OCI-LY7 (cell line): ENCODE measurements at regions not wholly inside any gene's neighbourhood (a gene's known extent, or its start where the extent isn't known, plus 50 kb on each side); places are given as distances from the start of the nearest gene placed in this dataset.

ENCODE experiments used
- EZH2phosphoT487 ChIP-seq: fragments of 200-600 bp; sonication (generic); IDR thresholded peaks from 2 replicates; pipeline ENCODE4 v1.6.1; 2018; ENCODE audit warnings: low read depth, borderline replicate concordance, mild to moderate bottlenecking, mixed run types, antibody characterized with exemption, low read length, moderate library complexity, mixed read lengths
- TF ChIP-seq, protein P1 (sequence below): fragments of 200-600 bp; sonication (generic); conservative IDR thresholded peaks from 2 replicates; pipeline ENCODE4 v1.5.1; 2014; ENCODE audit warnings: mild to moderate bottlenecking, antibody characterized with exemption, low read length, moderate library complexity, mixed read lengths

DNA sequence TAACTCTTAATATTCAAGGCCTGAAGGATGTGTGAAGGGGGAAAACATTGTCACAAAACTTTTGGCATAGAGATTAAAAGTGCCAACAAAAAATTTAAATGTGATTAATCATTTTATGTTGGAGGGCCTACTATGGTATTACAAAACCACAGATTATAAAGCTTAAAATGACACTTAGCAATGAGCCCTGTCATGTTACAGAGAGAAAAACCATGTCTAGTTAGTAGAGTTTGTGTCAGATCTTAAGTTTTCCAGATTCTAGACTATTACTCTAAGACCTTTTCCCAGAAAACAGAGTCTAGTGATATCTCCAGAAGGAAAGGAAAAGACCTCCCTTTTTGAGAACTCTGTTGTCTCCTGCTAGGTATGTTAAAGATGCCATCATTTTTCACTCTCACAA lies 239.1 kb upstream of the DKK2 start:
- TF ChIP-seq, protein P1, sequence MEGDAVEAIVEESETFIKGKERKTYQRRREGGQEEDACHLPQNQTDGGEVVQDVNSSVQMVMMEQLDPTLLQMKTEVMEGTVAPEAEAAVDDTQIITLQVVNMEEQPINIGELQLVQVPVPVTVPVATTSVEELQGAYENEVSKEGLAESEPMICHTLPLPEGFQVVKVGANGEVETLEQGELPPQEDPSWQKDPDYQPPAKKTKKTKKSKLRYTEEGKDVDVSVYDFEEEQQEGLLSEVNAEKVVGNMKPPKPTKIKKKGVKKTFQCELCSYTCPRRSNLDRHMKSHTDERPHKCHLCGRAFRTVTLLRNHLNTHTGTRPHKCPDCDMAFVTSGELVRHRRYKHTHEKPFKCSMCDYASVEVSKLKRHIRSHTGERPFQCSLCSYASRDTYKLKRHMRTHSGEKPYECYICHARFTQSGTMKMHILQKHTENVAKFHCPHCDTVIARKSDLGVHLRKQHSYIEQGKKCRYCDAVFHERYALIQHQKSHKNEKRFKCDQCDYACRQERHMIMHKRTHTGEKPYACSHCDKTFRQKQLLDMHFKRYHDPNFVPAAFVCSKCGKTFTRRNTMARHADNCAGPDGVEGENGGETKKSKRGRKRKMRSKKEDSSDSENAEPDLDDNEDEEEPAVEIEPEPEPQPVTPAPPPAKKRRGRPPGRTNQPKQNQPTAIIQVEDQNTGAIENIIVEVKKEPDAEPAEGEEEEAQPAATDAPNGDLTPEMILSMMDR, result no peak
- no peak for TF ChIP-seq EZH2phosphoT487
